SK-N-SH (cell line): ENCODE measurements at regions not wholly inside any gene's neighbourhood (a gene's known extent, or its start where the extent isn't known, plus 50 kb on each side); places are given as distances from the start of the nearest gene placed in this dataset.
A peak's percentile ranks its signal among the peaks of the same experiment; 100 is the strongest.

Experiments used
- CTCF ChIA-PET: fragments of 300-600, 350-600 bp; formaldehyde crosslinking; extraction: SDS; loops from one replicate; lab custom pipeline; 2021; lab: Yijun Ruan, JAX
- POLR2A ChIA-PET: fragments of 350-600 bp; sonication (Branson Sonifier 250); formaldehyde crosslinking; extraction: SDS; loops from one replicate; lab custom pipeline; 2020; ENCODE audit warnings: antibody characterized with exemption, inconsistent platforms; lab: Yijun Ruan, JAX
- DNase-seq: peaks from one replicate; pipeline ENCODE4 v3.0.0; 2012
- H2AFZ ChIP-seq: fragments of 200-600 bp; sonication (generic); 2 replicates; pipeline ENCODE4 v1.8.1; 2016; ENCODE audit warnings: antibody characterized with exemption, mild to moderate bottlenecking, low read depth
- H3F3A ChIP-seq: fragments of 200-600 bp; sonication (generic); replicated peaks from 2 replicates; pipeline ENCODE3; 2016; ENCODE audit warnings: antibody characterized with exemption, mild to moderate bottlenecking; ENCODE audit not compliant: insufficient read depth
- H3K27ac ChIP-seq, 2 experiments: fragments of 200-500 bp in 1 of 2; fragments of 200-600 bp in 1 of 2; sonication (Bioruptor generic) in 1 of 2; sonication (generic), shearing (Covaris generic) in 1 of 2; 2 replicates each; pipeline versions ENCODE4 v1.5.1 to v1.6.1; 2014 to 2016; ENCODE audit warnings: low read depth in 2 of 2, inconsistent platforms in 1 of 2, low read length in 1 of 2, mild to moderate bottlenecking in 1 of 2, mixed read lengths in 1 of 2
- H3K27me3 ChIP-seq: fragments of 200-600 bp; sonication (generic), shearing (Covaris generic); 2 replicates; pipeline ENCODE4 v1.6.1; 2016; ENCODE audit warnings: mixed run types; ENCODE audit not compliant: insufficient read depth
- H3K36me3 ChIP-seq, 2 experiments: fragments of 200-500 bp in 1 of 2; fragments of 200-600 bp in 1 of 2; sonication (Bioruptor generic) in 1 of 2; sonication (generic) in 1 of 2; replicated peaks in 1 of 2; 2 replicates each; pipeline versions ENCODE3 to v1.5.1; 2014 to 2016; ENCODE audit warnings: low read length in 1 of 2, mild to moderate bottlenecking in 1 of 2; ENCODE audit not compliant: insufficient read depth in 2 of 2, control insufficient read depth in 1 of 2
- H3K4me1 ChIP-seq, 2 experiments: fragments of 200-500 bp in 1 of 2; fragments of 200-600 bp in 1 of 2; sonication (Bioruptor generic) in 1 of 2; sonication (generic), shearing (Covaris generic) in 1 of 2; 2 replicates each; pipeline versions ENCODE4 v1.5.1 to v1.6.1; 2014 to 2016; ENCODE audit warnings: low read depth in 1 of 2, low read length in 1 of 2, mixed run types in 1 of 2; ENCODE audit not compliant: insufficient read depth in 2 of 2, control insufficient read depth in 1 of 2
- H3K4me2 ChIP-seq: fragments of 200-600 bp; sonication (generic), shearing (Covaris generic); 2 replicates; pipeline ENCODE4 v1.6.1; 2017; ENCODE audit warnings: mixed run types
- H3K4me3 ChIP-seq, 2 experiments: fragments of 200-500 bp in 1 of 2; fragments of 200-600 bp in 1 of 2; sonication (Bioruptor generic) in 1 of 2; sonication (generic), shearing (Covaris generic) in 1 of 2; 2 replicates each; pipeline versions ENCODE4 v1.5.1 to v1.8.1; 2014 to 2016; ENCODE audit warnings: low read depth in 2 of 2, inconsistent platforms in 1 of 2, low read length in 1 of 2, mild to moderate bottlenecking in 1 of 2, mixed read lengths in 1 of 2, moderate library complexity in 1 of 2
- H3K79me2 ChIP-seq: fragments of 200-600 bp; sonication (generic); 2 replicates; pipeline ENCODE4 v1.8.1; 2017; ENCODE audit warnings: mild to moderate bottlenecking; ENCODE audit not compliant: insufficient read depth
- H3K9ac ChIP-seq: fragments of 200-600 bp; sonication (generic); 2 replicates; pipeline ENCODE4 v1.6.1; 2017; ENCODE audit warnings: mixed run types
- H3K9me2 ChIP-seq: fragments of 200-600 bp; sonication (generic); 2 replicates; pipeline ENCODE4 v1.6.1; 2017; ENCODE audit warnings: mixed run types
- H3K9me3 ChIP-seq: fragments of 200-600 bp; sonication (generic); 2 replicates; pipeline ENCODE4 v1.6.1; 2017; ENCODE audit warnings: mixed run types, mild to moderate bottlenecking, moderate library complexity
- H4K20me1 ChIP-seq: fragments of 200-600 bp; sonication (generic); 2 replicates; pipeline ENCODE4 v1.6.1; 2017; ENCODE audit warnings: mild to moderate bottlenecking, mixed run types; ENCODE audit not compliant: insufficient read depth
- CHD2 ChIP-seq: fragments of 150-350 bp; IDR thresholded peaks from 2 replicates; pipeline ENCODE4 v1.6.1; 2018; ENCODE audit warnings: low read length; ENCODE audit not compliant: partially characterized antibody
- EZH2phosphoT487 ChIP-seq: fragments of 200-600 bp; sonication (generic); IDR thresholded peaks from 2 replicates; pipeline ENCODE4 v1.6.1; 2017; ENCODE audit warnings: low read depth, mixed run types, mild to moderate bottlenecking, antibody characterized with exemption, moderate library complexity, borderline replicate concordance
- FOXM1 ChIP-seq: IDR thresholded peaks from 2 replicates; pipeline ENCODE4 v1.4.0; 2012; ENCODE audit warnings: low read depth, mild to moderate bottlenecking
- GATA2 ChIP-seq: sonication (generic); formaldehyde crosslinking; IDR thresholded peaks from 2 replicates; pipeline ENCODE4 v1.5.0; 2020; ENCODE audit warnings: mild to moderate bottlenecking, missing genetic modification reagents
- IRF3 ChIP-seq: fragments of 150-350 bp; IDR thresholded peaks from 2 replicates; pipeline ENCODE4 v1.6.1; 2016; ENCODE audit warnings: mild to moderate bottlenecking, low read depth, low read length
- JUND ChIP-seq: IDR thresholded peaks from 2 replicates; pipeline ENCODE4 v1.4.0; 2012
- MXI1 ChIP-seq: IDR thresholded peaks from 2 replicates; pipeline ENCODE4 v1.6.1; 2012; ENCODE audit warnings: mild to moderate bottlenecking, low read depth, low read length, improper control_type of control experiment
- RAD21 ChIP-seq: IDR thresholded peaks from 2 replicates; pipeline ENCODE4 v1.6.1; 2012; ENCODE audit warnings: mild to moderate bottlenecking, low read length
- RCOR1 ChIP-seq: fragments of 150-350 bp; IDR thresholded peaks from 2 replicates; pipeline ENCODE4 v1.6.1; 2017; ENCODE audit warnings: antibody characterized with exemption, low read length
- REST ChIP-seq: IDR thresholded peaks from 2 replicates; pipeline ENCODE4 v1.6.1; 2012; ENCODE audit warnings: mild to moderate bottlenecking, low read depth, low read length, moderate library complexity
- RXRA ChIP-seq: IDR thresholded peaks from 2 replicates; pipeline ENCODE4 v1.4.0; 2012; ENCODE audit warnings: low read depth, mild to moderate bottlenecking, borderline replicate concordance
- TAF1 ChIP-seq: IDR thresholded peaks from 2 replicates; pipeline ENCODE4 v1.6.1; 2012; ENCODE audit warnings: low read depth, mild to moderate bottlenecking, low read length, moderate library complexity, borderline replicate concordance
- TCF12 ChIP-seq: IDR thresholded peaks from 2 replicates; pipeline ENCODE4 v1.4.0; 2012
- YY1 ChIP-seq: IDR thresholded peaks from 2 replicates; pipeline ENCODE4 v1.4.0; 2012; ENCODE audit warnings: low read depth, mild to moderate bottlenecking
- WGBS: methylation state at CpG from one replicate; pipeline ENCODE4 v1.1.6; 2017; ENCODE audit warnings: low lambda C conversion rate; 5-methylcytosine and 5-hydroxymethylcytosine counted together
- TF ChIP-seq, protein P1 (sequence below): IDR thresholded peaks from 2 replicates; pipeline ENCODE4 v1.4.0; 2012; ENCODE audit warnings: low read depth, borderline replicate concordance
- TF ChIP-seq, protein P2 (sequence below): IDR thresholded peaks from 2 replicates; pipeline ENCODE4; 2012
- TF ChIP-seq, protein P3 (sequence below): IDR thresholded peaks from 2 replicates; pipeline ENCODE4 v1.4.0; 2012; ENCODE audit warnings: low read depth, borderline replicate concordance

GRCh38 chr13:81031996-81032395 lies 691.1 kb upstream of the SPRY2 start:
- POLR2A ChIA-PET = no interaction called here
- no peak overlapping the region for H3K4me3 ChIP-seq
- CTCF ChIA-PET = interaction anchor here (0.6 to 1.2 kb wide), 2 partner anchors 11 to 53 kb away, joined by 3 read pairs; no protein-coding TSS in a partner anchor

DNA sequence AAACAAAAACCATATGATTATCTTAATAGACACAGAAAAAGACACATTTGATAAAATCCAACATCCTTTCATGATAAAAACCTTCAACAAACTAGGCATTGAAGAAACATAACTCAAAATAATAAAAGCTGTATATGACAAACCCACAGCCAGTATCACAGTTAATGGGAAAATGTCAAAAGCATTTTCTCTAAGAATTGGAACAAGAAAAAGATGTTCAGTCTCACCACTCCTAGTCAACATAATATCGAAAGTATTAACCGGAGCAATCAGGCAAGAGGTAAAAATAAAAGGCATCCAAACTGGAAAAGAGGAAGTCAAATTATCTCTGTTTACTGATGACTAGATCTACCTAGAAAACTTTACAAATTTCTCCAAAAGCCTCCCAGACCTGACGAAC lies 684.2 kb upstream of the SPRY2 start:
- POLR2A ChIA-PET = no interaction called here
- Histone ChIP-seq H4K20me1 (no peaks in the 10 kb centered on the region), H3K4me1 (no peaks in the 10 kb centered on the region), H2AFZ (no peak overlapping the region), H3K9ac (no peak overlapping the region), H3K27me3 (no peaks in the 10 kb centered on the region), H3K4me2 (no peak overlapping the region), H3K36me3 (no peaks in the 10 kb centered on the region), H3F3A (no peaks in the 10 kb centered on the region), H3K9me2 (no peaks in the 10 kb centered on the region), H3K79me2 (no peaks in the 10 kb centered on the region), H3K9me3 (0 out of 2 replicates have a peak, but pooled peaks cover 6% of the 10 kb centered on the region), H3K27ac (peak overlapping the region in 1 of 2 experiments; percentile 62; a peak in 1 of 4 replicates), H3K4me3 (no peak overlapping the region; a peak in 1 of 4 replicates)
- DNase-seq = no peak
- WGBS = 33% methylated on average over 3 of the region's 3 CpGs
- CTCF ChIA-PET = interaction anchor here (2.0 kb wide), 1 partner anchor 8 kb away, joined by 7 read pairs; no protein-coding TSS in a partner anchor
- no peak for TF ChIP-seq TCF12
- TF ChIP-seq MXI1 = no peak
- no peak for TF ChIP-seq RAD21
- no peak for TF ChIP-seq REST
- no peak for TF ChIP-seq JUND
- no peak for TF ChIP-seq YY1
- TF ChIP-seq RCOR1 = no peak
- TF ChIP-seq GATA2 = no peak
- TF ChIP-seq CHD2 = no peak
- no peak for TF ChIP-seq TAF1
- no peak for TF ChIP-seq FOXM1

More at GRCh38 chr13:81031996-81032395, 691.1 kb upstream of the SPRY2 start:
- Histone ChIP-seq H3K79me2 (no peaks in the 10 kb centered on the region), H3K9me3 (no peaks in the 10 kb centered on the region), H3K9me2 (no peaks in the 10 kb centered on the region), H3K36me3 (no peaks in the 10 kb centered on the region), H4K20me1 (no peaks in the 10 kb centered on the region), H3K9ac (no peak overlapping the region), H3K4me2 (no peak overlapping the region), H3F3A (no peaks in the 10 kb centered on the region), H3K27me3 (no peaks in the 10 kb centered on the region), H3K4me1 (no peaks in the 10 kb centered on the region), H2AFZ (no peak overlapping the region), H3K27ac (no peak overlapping the region)
- no peak for DNase-seq
- TF ChIP-seq RXRA (no peak), IRF3 (no peak), TAF1 (no peak), EZH2phosphoT487 (no peak), TCF12 (no peak)
- TF ChIP-seq, protein P1, sequence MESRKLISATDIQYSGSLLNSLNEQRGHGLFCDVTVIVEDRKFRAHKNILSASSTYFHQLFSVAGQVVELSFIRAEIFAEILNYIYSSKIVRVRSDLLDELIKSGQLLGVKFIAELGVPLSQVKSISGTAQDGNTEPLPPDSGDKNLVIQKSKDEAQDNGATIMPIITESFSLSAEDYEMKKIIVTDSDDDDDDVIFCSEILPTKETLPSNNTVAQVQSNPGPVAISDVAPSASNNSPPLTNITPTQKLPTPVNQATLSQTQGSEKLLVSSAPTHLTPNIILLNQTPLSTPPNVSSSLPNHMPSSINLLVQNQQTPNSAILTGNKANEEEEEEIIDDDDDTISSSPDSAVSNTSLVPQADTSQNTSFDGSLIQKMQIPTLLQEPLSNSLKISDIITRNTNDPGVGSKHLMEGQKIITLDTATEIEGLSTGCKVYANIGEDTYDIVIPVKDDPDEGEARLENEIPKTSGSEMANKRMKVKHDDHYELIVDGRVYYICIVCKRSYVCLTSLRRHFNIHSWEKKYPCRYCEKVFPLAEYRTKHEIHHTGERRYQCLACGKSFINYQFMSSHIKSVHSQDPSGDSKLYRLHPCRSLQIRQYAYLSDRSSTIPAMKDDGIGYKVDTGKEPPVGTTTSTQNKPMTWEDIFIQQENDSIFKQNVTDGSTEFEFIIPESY = no peak
- TF ChIP-seq, protein P2, sequence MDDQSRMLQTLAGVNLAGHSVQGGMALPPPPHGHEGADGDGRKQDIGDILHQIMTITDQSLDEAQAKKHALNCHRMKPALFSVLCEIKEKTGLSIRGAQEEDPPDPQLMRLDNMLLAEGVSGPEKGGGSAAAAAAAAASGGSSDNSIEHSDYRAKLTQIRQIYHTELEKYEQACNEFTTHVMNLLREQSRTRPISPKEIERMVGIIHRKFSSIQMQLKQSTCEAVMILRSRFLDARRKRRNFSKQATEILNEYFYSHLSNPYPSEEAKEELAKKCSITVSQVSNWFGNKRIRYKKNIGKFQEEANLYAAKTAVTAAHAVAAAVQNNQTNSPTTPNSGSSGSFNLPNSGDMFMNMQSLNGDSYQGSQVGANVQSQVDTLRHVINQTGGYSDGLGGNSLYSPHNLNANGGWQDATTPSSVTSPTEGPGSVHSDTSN = no peak
- TF ChIP-seq, protein P3, sequence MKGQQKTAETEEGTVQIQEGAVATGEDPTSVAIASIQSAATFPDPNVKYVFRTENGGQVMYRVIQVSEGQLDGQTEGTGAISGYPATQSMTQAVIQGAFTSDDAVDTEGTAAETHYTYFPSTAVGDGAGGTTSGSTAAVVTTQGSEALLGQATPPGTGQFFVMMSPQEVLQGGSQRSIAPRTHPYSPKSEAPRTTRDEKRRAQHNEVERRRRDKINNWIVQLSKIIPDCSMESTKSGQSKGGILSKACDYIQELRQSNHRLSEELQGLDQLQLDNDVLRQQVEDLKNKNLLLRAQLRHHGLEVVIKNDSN = no peak
- 56% methylated on average over 1 of the region's 1 CpG for WGBS
